HG03025 (cell line): ENCODE measurements at regions not wholly inside any gene's neighbourhood (a gene's known extent, or its start where the extent isn't known, plus 50 kb on each side); places are given as distances from the start of the nearest gene placed in this dataset.

Experiments used
- ATAC-seq: cut with Tn5 transposase; IDR thresholded peaks from one replicate; pipeline ENCODE4 v1.9.1; 2021; ENCODE audit warnings: mild to moderate bottlenecking, moderate library complexity; ENCODE audit not compliant: unreplicated experiment, low FRiP score

GRCh38 chr15:70476441-70476840, 286.9 kb downstream of the UACA start:
- ATAC-seq = no peak

GRCh38 chr15:70475921-70476320, 287.4 kb downstream of the UACA start:
- ATAC-seq = no peak

GRCh38 chr15:70475407-70475781, 288.0 kb downstream of the UACA start:
- ATAC-seq = no peak

- no peak for ATAC-seq
These were observed 288.6 kb downstream of the UACA start for GRCh38 chr15:70474471-70475406.

GRCh38 chr15:70473581-70474370, 289.6 kb downstream of the UACA start:
- no peak for ATAC-seq

GRCh38 chr15:70471517-70471916, 291.8 kb downstream of the UACA start:
- ATAC-seq = no peak

GRCh38 chr15:70470556-70471191, 292.7 kb downstream of the UACA start:
- no peak for ATAC-seq

GRCh38 chr15:70469651-70470555, 293.5 kb downstream of the UACA start:
- ATAC-seq = no peak

- no peak for ATAC-seq
These were observed 294.2 kb downstream of the UACA start for GRCh38 chr15:70469182-70469581.

- ATAC-seq = no peak
These were observed 296.3 kb downstream of the UACA start for GRCh38 chr15:70466895-70467529.

GRCh38 chr15:70466305-70466704, 297.1 kb downstream of the UACA start:
- ATAC-seq = no peak

GRCh38 chr15:70465812-70466211, 297.5 kb downstream of the UACA start:
- no peak for ATAC-seq

GRCh38 chr15:70463453-70463834, 299.9 kb downstream of the UACA start:
- ATAC-seq = peak; percentile 20

GRCh38 chr15:70461992-70462391, 301.4 kb downstream of the UACA start:
- no peak for ATAC-seq

GRCh38 chr15:70461017-70461416, 302.3 kb downstream of the UACA start:
- ATAC-seq = no peak

GRCh38 chr15:70459312-70459711, 304.0 kb downstream of the UACA start:
- ATAC-seq = no peak

- ATAC-seq = no peak
These were observed 309.6 kb downstream of the UACA start for GRCh38 chr15:70453766-70454165.

- ATAC-seq = no peak
These were observed 310.1 kb downstream of the UACA start for GRCh38 chr15:70453238-70453637.

GRCh38 chr15:70451821-70452653, 311.3 kb downstream of the UACA start:
- no peak for ATAC-seq
